HG02798 (cell line): ENCODE measurements at regions not wholly inside any gene's neighbourhood (a gene's known extent, or its start where the extent isn't known, plus 50 kb on each side); places are given as distances from the start of the nearest gene placed in this dataset.

ENCODE experiments used
- ATAC-seq: cut with Tn5 transposase; IDR thresholded peaks from one replicate; pipeline ENCODE4 v1.9.1; 2021; ENCODE audit warnings: mild to moderate bottlenecking; ENCODE audit not compliant: unreplicated experiment, poor library complexity

DNA sequence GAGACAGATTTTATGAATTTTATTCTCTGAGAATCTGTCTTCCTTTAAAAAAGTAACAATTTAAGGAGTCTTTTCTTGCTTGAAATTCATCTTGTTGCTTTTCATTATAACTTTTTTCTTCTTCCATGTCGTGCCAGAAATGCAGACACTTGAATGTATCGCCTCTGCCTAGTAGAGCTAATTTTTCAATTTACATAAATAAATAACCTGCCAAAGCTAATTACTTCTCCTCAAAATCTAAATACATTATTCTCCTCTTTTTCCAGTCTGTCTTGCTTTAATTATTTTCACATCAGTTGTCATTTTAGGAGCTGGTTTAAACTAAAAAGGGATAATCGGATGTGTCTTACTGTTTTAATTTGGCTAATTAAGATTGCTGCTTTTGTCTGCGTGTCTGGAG is 711.1 kb upstream of the SEL1L start:
- ATAC-seq: no peak

DNA sequence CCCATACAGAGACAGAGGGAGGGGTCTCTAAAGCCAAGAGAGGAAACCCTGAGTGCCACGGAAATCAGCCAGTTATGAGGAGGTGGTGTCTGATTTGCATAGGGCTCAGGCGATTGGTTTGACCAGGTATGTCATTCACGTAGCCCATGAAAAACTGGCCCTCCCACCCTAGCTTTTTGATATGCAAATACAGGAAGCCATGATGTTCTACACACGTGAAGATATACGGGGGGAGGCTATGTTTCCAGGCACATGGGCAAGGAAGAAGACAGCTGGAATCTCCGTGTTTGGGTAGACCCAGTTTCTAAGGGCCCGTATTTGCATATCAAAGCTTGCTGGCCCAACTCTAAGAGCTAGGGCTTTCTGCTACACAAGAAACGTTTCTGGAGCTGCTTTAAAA is 717.8 kb upstream of the SEL1L start:
- ATAC-seq: no peak

DNA sequence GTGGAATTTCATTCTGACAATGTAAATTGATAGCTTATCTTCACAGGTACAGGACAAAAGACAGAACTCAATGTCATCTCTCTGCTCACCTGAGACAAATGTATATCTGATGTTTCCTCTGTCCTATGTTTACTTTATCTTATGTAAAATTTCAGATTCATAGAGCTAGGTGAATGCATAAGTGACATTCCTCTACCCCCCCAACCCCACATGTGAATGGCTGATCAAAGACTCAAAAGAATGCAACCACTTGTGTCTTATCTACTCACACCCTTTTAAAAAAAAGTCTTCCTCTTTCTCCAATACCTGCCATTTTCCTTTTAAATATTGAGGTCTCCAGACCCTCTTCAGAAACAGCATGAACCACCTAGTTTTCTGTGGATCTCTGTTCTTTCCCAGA is 736.6 kb upstream of the SEL1L start:
- ATAC-seq: no peak

DNA sequence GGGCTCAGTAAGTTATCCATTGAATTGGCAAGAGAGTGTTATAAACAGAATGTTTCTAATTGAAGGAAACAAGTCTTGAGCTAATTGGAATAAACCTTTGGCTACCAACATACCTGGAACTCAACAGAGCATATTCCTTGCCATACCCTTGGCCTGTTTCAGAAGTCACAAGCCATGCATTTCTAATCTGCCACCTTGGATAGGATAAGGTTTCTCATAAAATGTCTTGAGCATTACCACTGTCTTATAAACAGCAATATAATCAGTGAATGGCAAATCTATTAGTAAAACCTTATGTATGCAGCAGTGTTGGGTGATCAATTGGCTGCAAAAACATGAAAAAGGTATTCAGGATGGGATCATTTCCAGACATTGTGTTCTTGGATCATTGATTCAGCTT is 765.2 kb upstream of the SEL1L start:
- no peak for ATAC-seq

DNA sequence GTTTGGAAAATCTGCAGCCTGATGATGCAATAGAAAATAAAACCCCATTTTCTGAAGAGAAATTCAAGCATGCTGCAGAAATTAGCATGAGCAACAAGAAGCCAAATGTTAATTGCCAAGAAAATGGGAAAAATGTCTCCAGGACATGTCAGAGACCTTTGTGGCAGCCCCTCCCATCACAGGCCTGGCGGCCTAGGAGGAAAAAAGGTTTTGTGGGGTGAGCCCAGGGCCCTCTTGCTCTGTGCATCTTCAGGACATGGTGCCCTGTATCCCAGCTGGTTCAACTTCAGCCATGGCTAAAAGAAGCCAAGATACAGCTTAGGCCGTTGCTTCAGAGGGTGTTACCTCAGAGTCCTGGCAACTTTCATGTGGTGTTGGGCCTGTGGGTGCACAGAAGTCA is 775.5 kb upstream of the SEL1L start:
- no peak for ATAC-seq

DNA sequence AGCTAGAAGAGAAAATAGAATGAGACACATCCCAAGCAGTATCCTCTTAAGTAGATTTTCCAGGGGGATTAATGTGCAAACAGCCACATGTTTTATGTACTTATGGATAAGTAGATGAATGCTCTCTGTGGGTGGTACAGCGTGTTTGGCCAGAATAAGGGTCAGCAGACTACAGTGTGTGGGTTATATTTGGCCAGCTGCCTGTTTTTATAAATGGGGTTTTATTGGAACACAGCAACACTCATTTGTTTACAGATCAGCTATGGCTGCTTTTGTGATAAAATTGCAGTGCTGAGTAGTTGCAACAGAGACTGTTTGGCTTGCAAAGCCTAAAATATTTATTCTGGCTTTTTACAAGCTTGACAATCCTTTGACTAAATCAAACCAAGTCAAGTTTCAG is 780.2 kb upstream of the SEL1L start:
- no peak for ATAC-seq

DNA sequence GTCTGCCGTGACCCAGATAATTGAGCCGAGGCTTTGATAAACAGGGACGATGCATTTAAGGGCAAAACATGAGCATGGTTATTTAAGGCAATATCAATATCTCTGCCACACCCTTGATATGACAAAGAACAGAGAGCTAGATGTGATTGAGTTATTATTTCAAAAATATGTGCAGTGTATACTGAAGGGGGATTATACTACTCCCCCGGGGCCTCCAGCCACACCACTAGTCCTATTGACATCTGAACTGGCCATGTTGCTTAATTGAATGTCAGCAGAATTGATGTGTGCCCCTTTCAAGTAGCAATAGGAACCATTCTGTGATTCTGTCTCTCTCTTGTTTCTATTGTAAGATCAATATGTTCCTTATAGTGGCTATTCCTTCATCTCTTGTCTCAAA is 794.8 kb upstream of the SEL1L start:
- ATAC-seq: no peak

DNA sequence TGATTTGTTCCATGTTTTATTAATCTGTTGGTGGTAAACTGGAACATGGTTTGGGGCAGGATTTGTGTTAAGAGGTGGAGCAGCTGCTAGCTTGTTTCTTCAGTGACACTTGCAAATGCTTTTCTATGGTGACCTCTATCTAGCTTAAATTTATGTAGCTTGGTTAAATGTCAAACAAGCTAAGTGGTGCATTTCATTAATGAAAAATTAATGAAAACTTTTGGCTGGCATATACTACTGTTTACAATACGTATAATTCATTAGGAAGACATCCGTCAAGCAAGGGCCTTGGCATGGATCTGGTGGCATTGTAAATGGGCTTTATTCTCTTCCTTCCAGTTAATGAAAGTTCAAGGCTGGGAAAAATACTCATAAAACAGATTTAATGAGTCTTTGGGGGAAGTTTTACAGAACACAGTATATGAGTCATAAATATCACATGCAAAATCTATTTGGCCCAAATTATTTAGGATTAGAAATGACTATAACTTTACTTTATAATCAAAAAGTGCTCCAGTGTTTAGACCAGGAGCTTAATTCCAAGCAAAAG is 807.7 kb upstream of the SEL1L start:
- ATAC-seq: no peak

DNA sequence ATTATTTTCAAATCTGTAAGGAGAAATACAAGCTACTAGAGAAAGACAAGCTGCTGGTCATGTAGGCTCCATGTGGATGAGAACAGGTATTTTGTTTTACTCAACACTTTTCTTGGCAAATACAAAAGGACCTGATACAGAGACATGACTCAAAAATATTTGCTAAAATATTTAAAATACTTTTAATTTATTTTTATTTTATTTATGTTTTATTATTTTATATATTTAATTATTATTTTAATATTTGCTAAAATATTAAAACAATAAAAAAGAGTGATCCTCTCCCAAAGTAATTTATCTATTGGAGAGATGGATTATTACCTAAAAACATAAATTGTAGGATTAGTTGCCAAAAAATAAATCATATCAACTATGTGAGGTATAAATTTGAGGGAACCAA is 808.9 kb upstream of the SEL1L start:
- no peak for ATAC-seq

DNA sequence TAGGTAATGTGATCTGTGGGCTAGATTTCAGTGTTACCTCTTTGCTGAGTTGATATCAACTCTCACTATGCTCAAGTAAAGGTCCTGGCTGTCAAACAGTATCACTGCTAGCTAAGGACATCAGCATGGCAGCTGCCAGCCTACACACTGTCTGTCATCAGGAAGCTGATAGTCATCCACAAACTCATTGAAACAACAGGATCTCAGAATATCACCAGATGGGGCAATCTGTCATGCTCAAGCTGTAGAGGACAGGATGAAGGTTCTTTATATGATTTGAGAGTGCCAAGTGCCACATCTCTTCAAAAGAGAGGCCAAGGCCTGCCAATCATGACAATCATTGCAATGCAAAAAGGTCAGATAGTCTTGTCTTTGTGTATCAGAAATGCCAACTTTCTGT is 811.5 kb upstream of the SEL1L start:
- ATAC-seq: no peak

DNA sequence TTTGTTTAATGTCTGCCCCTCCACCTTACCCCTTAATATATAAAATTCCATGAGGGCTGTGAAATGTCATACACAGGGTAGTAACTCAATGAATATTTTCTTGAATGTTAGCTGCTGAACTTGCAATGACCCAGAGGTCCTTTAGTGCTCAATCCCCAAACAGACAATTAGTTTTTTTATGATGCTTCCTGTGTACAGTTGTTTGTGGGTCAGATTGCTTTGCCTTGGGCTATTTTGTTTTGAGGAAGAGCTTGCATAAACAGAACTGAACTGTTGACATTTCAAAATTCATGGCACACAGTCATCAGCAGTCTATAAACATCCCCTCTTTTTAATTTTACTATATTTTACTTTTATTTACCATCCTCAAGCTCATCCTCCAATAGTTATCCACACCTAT is 820.5 kb upstream of the SEL1L start:
- ATAC-seq: no peak

DNA sequence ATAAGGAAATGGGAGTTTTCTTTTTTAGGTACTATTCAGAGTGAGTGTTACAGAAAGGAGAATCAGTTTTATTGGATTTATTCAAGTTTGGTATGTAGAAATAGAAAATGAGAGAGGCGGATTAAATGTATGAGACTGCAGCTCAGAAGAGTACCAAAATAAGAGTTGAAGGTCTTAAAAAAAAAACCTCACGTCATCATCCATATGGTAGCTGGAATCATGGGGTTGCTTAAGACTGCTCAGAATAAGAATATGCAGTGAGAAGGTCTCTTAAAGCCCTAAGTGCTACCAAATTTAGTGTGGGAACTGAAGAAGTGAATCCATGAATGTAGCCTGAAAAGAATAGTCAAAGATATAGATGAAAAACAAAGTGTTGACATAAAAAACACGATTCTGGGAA is 825.5 kb upstream of the SEL1L start:
- no peak for ATAC-seq

DNA sequence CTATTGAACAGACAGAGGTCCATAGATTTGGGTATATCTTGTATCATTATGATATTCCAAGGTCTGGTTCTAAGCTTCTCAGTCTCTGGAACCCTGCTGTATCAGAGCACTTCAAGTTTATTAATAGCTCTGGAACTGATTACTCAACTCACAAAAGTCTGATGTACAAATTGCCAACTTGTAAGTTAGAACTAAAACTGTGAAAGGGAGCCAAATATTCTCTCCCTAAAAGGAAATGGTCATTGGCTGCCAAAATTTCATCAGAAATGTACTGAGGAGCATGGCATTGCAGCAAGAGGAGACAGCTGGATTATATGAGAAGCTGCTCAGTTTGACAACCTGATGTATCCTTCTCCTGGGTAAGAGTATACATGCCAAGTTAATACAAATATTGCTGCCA is 828.8 kb upstream of the SEL1L start:
- ATAC-seq: no peak

DNA sequence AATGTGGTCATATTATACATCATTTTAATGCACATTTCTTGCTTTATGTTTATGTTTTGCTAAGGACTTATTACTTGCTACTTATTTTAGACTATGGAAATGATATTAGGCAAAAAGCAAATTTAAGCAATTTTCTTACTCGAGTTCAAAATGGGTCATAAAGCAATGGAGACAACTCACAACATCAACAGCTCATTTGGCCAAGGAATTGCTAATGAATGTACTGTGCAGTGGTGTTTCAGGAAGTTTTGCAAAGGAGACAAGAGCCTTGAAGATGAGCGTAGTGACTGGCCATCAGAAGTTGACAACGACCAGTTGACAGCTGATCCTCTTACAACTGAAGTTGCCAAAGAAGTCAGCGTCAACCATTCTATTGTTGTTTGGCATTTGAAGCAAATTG is 831.8 kb upstream of the SEL1L start:
- ATAC-seq: no peak

DNA sequence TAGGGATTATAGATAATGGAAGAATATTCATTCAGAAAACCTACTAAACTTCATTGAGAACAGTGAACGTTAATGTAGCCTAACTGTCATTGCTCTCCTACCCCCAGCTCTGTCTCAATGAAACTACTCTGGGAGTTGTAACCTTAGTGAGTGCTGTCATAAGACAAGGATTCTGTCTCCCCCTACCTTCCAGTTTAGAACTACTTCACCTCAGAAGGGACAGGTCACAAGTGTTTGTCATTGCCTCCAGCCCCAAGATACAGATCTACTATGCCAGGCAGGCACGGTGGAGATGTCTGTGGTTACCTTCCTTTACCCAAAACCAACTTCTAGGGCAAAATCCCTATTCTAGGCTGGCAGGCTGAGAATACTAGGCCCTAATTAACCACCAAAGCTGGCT is 833.1 kb upstream of the SEL1L start:
- ATAC-seq: no peak

DNA sequence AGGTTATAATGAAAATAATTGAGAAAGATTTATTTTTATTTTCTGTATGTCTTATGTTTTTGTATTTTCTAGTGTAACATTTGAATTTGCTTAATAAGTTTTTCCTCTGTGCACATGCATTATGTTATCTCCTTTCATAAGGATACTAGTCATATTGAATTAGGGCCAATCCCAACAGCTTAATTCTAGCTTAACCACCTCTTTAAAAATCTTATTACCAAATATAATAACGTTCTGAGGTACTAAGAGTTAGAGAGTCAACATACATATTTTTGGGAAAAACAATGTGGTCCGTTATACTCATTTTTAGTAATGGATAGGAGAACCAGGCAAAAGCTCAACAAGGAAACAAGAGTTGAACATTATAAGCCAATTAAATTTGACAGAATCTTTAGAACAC is 845.6 kb upstream of the SEL1L start:
- no peak for ATAC-seq

DNA sequence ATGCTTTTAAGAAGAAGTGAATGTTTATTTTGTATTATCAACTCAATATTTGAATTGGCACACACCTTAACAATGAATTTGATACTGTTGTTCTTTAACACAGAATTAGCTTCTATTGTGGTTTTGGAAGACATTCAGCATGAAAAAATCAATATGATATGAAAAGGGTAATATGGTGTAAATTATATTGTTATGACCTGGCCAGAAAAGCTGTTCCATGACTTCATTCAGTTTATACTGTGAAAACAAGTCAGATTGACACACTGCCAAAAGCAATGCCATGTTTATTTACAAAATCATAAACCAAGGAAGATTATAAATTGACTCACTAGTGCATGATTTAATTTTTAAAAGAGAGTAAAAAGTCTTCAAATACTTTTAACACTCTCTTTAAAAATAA is 851.4 kb upstream of the SEL1L start:
- no peak for ATAC-seq

DNA sequence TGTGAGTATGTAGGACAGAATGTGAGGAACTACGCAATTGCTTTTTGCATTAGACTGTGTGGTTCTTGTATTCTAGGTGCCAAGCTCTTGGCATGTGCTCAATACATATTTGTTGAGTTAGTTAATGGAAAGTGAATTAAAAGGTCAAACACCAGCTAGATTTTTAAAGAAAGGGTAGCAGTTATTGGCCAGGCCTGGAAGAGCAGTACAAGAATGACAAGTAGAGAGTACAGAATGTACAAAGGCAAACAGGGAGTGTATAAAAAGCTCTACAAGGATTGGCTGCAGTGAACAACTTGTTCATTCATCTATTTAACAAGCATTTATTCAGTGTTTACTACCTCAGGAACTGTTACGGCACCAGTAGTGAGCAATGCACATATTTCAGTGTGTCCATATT is 854.0 kb upstream of the SEL1L start:
- ATAC-seq: no peak

DNA sequence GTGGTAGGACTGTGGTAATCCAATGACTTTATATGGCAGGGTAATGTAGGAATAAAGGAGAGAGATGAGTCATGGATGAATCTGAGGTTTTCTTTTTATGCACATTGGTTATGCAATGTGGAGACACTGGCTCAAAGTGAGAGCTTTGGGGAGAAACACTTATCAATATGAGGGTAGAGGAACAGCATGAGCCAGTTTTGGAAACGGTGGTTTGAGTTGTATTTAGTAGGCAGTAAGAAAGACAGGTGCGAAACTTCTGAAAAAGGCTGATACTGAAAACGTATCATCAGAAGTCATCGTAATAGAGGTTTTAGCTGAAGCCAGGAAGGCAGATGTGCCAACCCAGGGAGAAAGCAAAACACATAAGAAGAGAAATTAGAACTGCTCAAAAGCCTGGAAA is 854.8 kb upstream of the SEL1L start:
- no peak for ATAC-seq

DNA sequence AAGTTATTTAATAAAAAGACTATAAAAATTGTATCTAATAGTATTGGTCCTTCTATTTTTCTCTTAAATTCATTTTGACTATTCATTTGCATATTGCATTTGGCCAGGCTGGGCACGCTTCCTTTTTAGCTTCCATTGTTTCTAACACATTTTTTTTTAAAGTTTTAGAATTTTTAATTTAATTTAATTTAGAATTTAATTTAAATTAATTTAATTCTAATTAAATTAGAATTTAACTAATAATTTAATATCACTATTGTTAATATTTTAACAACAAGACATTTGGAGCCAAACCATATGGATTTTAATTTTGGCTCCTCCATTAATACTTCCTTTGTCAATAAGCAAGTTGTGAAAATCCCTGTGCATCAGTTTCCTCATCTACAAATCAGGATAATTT is 856.9 kb upstream of the SEL1L start:
- no peak for ATAC-seq

DNA sequence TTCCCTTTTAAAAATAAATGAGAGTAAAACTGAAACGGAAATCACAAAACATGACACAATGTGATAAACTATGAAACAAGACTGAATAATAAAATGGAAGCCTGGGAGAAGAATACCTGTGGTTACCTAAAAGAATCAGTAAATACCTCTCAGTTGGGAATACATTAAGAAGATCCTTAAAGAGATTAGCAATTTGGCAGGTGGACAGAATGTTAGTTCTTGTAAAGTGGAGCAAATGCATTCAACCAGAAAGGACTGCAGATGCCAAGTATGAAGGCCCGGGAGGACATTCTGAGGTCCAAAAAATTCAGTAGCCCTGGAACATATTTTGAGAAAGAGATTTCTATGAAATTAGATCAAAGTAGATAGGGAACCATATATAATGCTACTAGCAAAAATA is 861.3 kb upstream of the SEL1L start:
- no peak for ATAC-seq

DNA sequence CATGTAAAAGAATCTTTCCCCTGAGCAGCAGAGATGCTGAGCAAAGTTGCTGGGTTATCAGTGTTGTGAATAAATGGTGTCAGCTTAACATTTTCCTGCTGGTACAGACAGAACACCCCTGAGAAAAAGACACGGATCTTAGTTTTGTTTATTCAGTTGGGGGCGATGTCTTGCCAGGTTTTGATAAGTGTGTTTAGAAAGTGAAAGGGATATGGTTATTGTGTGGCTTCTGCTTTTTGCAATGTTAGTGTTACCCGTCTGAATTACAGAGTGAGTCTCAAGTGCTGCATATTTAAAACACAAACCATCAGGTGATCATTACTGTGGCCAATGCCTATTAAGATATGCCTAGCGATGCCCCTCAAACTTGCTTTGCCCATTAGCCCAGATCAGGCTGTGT is 864.6 kb upstream of the SEL1L start:
- ATAC-seq: no peak

DNA sequence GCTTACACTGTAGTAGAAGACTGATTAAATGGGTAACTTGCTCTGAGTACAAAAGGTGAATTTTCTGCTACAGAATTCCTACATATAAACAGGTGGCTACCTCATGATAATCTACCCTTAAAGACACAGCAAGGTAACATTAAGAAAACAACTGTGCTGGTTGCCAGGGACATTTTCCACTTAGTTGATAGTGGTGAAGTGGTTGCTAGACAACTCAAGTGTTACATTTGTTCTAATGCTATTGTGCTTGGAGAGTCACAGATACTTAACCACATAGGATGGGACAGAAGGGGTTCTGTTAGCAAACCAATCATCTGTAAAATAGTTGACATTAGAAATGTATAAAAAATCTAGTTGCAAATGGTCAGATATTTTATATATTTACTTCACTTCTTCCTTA is 870.3 kb upstream of the SEL1L start:
- ATAC-seq: no peak
